GDM1 (cell line): ENCODE measurements at regions not wholly inside any gene's neighbourhood (a gene's known extent, or its start where the extent isn't known, plus 50 kb on each side); places are given as distances from the start of the nearest gene placed in this dataset.
"Not testable (repeated sequence)": the region's sequence is repeated elsewhere in the genome, so short reads cannot be mapped to it uniquely, and the experiment has no call there.

ENCODE experiments used
- DNase-seq: peaks from one replicate; lab custom pipeline; 2025; lab: John Stamatoyannopoulos, UW

- DNase-seq = no peak
Measured at GRCh38 chr4:64014647-64015046, 394.6 kb downstream of the TECRL start.

- DNase-seq = no peak
Measured at GRCh38 chr4:64001229-64001898, 407.9 kb downstream of the TECRL start.

- no peak for DNase-seq
Measured at GRCh38 chr4:64000241-64000640, 409.0 kb downstream of the TECRL start.

- no peak for DNase-seq
Measured at GRCh38 chr4:63986253-63986652, 423.0 kb downstream of the TECRL start.

- DNase-seq = no peak
Measured at GRCh38 chr4:63983224-63983623, 426.0 kb downstream of the TECRL start.

- DNase-seq = no peak
Measured at GRCh38 chr4:63965875-63966274, 443.4 kb downstream of the TECRL start.

GRCh38 chr4:63942706-63943286, 466.5 kb downstream of the TECRL start:
- DNase-seq = not testable (repeated sequence)

GRCh38 chr4:63937961-63938360, 471.3 kb downstream of the TECRL start:
- no peak for DNase-seq

GRCh38 chr4:63922146-63922545, 487.1 kb downstream of the TECRL start:
- DNase-seq = no peak

GRCh38 chr4:63921561-63921960, 487.7 kb downstream of the TECRL start:
- DNase-seq = no peak

- no peak for DNase-seq
Measured at GRCh38 chr4:63919636-63920365, 489.4 kb downstream of the TECRL start.

GRCh38 chr4:63906660-63907183, 502.5 kb downstream of the TECRL start:
- no peak for DNase-seq

- no peak for DNase-seq
Measured at GRCh38 chr4:63904201-63904600, 505.0 kb downstream of the TECRL start.

- DNase-seq = no peak
Measured at GRCh38 chr4:63901304-63901703, 507.9 kb downstream of the TECRL start.

- DNase-seq = no peak
Measured at GRCh38 chr4:63898961-63899360, 510.3 kb downstream of the TECRL start.

- no peak for DNase-seq
Measured at GRCh38 chr4:63894161-63894560, 515.1 kb downstream of the TECRL start.

GRCh38 chr4:63869370-63869769, 539.9 kb downstream of the TECRL start:
- no peak for DNase-seq

GRCh38 chr4:63851496-63851895, 557.8 kb downstream of the TECRL start:
- no peak for DNase-seq

- DNase-seq = no peak
Measured at GRCh38 chr4:63841266-63841665, 568.0 kb downstream of the TECRL start.

GRCh38 chr4:63831590-63832155, 577.6 kb downstream of the TECRL start:
- no peak for DNase-seq

GRCh38 chr4:63817196-63817865, 591.9 kb downstream of the TECRL start:
- no peak for DNase-seq
